ENCODE measurements at regions not wholly inside any gene's neighbourhood (a gene's known extent, or its start where the extent isn't known, plus 50 kb on each side); places are given as distances from the start of the nearest gene placed in this dataset.

- DNase-seq (ENCODE audit: low spot score), result no peak
Observed at GRCh38 chr14:84532016-84532415, 997.9 kb upstream of the FLRT2 start.

GRCh38 chr14:84533181-84533725, 996.7 kb upstream of the FLRT2 start:
- no peak for DNase-seq (ENCODE audit: low spot score)

GRCh38 chr14:84533791-84534190, 996.2 kb upstream of the FLRT2 start:
- no peak for DNase-seq (ENCODE audit: low spot score)

GRCh38 chr14:84535484-84535883, 994.5 kb upstream of the FLRT2 start:
- no peak for DNase-seq (ENCODE audit: low spot score)

- no peak for DNase-seq (ENCODE audit: low spot score)
Observed at GRCh38 chr14:84535976-84536375, 994.0 kb upstream of the FLRT2 start.

- DNase-seq (ENCODE audit: low spot score), result no peak
Observed at GRCh38 chr14:84541018-84541417, 988.9 kb upstream of the FLRT2 start.

GRCh38 chr14:84543859-84544258, 986.1 kb upstream of the FLRT2 start:
- DNase-seq (ENCODE audit: low spot score), result no peak

GRCh38 chr14:84544486-84545131, 985.3 kb upstream of the FLRT2 start:
- DNase-seq (ENCODE audit: low spot score), result no peak

GRCh38 chr14:84546236-84546635, 983.7 kb upstream of the FLRT2 start:
- DNase-seq (ENCODE audit: low spot score), result no peak

GRCh38 chr14:84554136-84554535, 975.8 kb upstream of the FLRT2 start:
- DNase-seq (ENCODE audit: low spot score), result no peak

GRCh38 chr14:84555493-84555892, 974.5 kb upstream of the FLRT2 start:
- DNase-seq (ENCODE audit: low spot score), result no peak

- DNase-seq (ENCODE audit: low spot score), result no peak
Observed at GRCh38 chr14:84566109-84566508, 963.8 kb upstream of the FLRT2 start.

GRCh38 chr14:84575681-84576080, 954.3 kb upstream of the FLRT2 start:
- DNase-seq (ENCODE audit: low spot score), result no peak

GRCh38 chr14:84579292-84579691, 950.7 kb upstream of the FLRT2 start:
- no peak for DNase-seq (ENCODE audit: low spot score)

- no peak for DNase-seq (ENCODE audit: low spot score)
Observed at GRCh38 chr14:84581041-84581440, 948.9 kb upstream of the FLRT2 start.

GRCh38 chr14:84584511-84584910, 945.4 kb upstream of the FLRT2 start:
- no peak for DNase-seq (ENCODE audit: low spot score)

GRCh38 chr14:84591827-84592445, 938.0 kb upstream of the FLRT2 start:
- no peak for DNase-seq (ENCODE audit: low spot score)

- no peak for DNase-seq (ENCODE audit: low spot score)
Observed at GRCh38 chr14:84592770-84593169, 937.2 kb upstream of the FLRT2 start.

- DNase-seq (ENCODE audit: low spot score), result no peak
Observed at GRCh38 chr14:84610086-84610485, 919.9 kb upstream of the FLRT2 start.

- no peak for DNase-seq (ENCODE audit: low spot score)
Observed at GRCh38 chr14:84622357-84622756, 907.6 kb upstream of the FLRT2 start.

- no peak for DNase-seq (ENCODE audit: low spot score)
Observed at GRCh38 chr14:84643446-84643845, 886.5 kb upstream of the FLRT2 start.

- no peak for DNase-seq (ENCODE audit: low spot score)
Observed at GRCh38 chr14:84646786-84647500, 883.0 kb upstream of the FLRT2 start.

GRCh38 chr14:84655014-84655413, 874.9 kb upstream of the FLRT2 start:
- no peak for DNase-seq (ENCODE audit: low spot score)

Measured in hematopoietic multipotent progenitor cell treated with erythropoietin and hydrocortisone succinate and interleukin-3 and kit ligand, for 15 days (in vitro differentiated cells).